ENCODE measurements at regions not wholly inside any gene's neighbourhood (a gene's known extent, or its start where the extent isn't known, plus 50 kb on each side); places are given as distances from the start of the nearest gene placed in this dataset.

DNA sequence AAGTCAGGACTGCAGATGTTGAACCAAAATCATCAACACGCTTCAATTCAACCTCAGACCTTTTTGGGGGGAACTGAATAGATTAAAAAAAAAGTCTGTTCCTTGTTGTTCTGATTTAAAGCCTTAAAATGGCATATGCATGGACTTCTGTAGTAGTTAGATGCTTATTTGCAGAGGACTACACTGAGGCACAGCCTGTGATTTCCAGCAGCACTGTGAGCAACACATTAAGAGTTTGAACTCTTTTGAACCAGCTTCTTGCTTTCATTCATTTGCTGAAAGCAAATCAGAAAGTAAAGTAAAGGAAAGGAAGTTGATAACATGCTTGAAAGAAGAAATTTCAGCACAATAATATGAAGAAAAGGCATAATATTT, 60.7 kb upstream of the DMAC1 start:
- H3K27me3 ChIP-seq, result no peaks in the 10 kb centered on the region
- H3K27ac ChIP-seq, result no peak overlapping the region
- no peaks in the 10 kb centered on the region for H3K4me1 ChIP-seq
- DNase-seq, result no peak
- intact Hi-C loops (cut with DNase I), result no loop called here
- no peak overlapping the region for H3K4me3 ChIP-seq
- no peak for ATAC-seq
- H3K9me3 ChIP-seq, result no peaks in the 10 kb centered on the region
- no peaks in the 10 kb centered on the region for H3K36me3 ChIP-seq
- TF ChIP-seq, protein P1, sequence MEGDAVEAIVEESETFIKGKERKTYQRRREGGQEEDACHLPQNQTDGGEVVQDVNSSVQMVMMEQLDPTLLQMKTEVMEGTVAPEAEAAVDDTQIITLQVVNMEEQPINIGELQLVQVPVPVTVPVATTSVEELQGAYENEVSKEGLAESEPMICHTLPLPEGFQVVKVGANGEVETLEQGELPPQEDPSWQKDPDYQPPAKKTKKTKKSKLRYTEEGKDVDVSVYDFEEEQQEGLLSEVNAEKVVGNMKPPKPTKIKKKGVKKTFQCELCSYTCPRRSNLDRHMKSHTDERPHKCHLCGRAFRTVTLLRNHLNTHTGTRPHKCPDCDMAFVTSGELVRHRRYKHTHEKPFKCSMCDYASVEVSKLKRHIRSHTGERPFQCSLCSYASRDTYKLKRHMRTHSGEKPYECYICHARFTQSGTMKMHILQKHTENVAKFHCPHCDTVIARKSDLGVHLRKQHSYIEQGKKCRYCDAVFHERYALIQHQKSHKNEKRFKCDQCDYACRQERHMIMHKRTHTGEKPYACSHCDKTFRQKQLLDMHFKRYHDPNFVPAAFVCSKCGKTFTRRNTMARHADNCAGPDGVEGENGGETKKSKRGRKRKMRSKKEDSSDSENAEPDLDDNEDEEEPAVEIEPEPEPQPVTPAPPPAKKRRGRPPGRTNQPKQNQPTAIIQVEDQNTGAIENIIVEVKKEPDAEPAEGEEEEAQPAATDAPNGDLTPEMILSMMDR (IDR thresholded peaks at IDR 0.05), result no peak

- no peaks in the 10 kb centered on the region for H3K9me3 ChIP-seq
- no peak overlapping the region for H3K4me3 ChIP-seq
- intact Hi-C loops (cut with DNase I), result no loop called here
- DNase-seq, result no peak
- no peaks in the 10 kb centered on the region for H3K36me3 ChIP-seq
- H3K4me1 ChIP-seq, result no peaks in the 10 kb centered on the region
- TF ChIP-seq, protein P1 (IDR thresholded peaks at IDR 0.05), result no peak
- no peak overlapping the region for H3K27ac ChIP-seq
- H3K27me3 ChIP-seq, result no peaks in the 10 kb centered on the region
- ATAC-seq, result no peak
Measured at GRCh38 chr9:7859701-7860334, 60.2 kb upstream of the DMAC1 start.

- DNase-seq, result no peak
- Histone ChIP-seq H3K27ac (no peak overlapping the region), H3K4me1 (no peaks in the 10 kb centered on the region), H3K36me3 (no peaks in the 10 kb centered on the region), H3K9me3 (no peaks in the 10 kb centered on the region), H3K4me3 (no peak overlapping the region), H3K27me3 (no peaks in the 10 kb centered on the region)
- intact Hi-C loops (cut with DNase I), result no loop called here
- no peak for ATAC-seq
- TF ChIP-seq, protein P1 (IDR thresholded peaks at IDR 0.05), result no peak
Measured at GRCh38 chr9:7858166-7858565, 58.6 kb upstream of the DMAC1 start.

DNA sequence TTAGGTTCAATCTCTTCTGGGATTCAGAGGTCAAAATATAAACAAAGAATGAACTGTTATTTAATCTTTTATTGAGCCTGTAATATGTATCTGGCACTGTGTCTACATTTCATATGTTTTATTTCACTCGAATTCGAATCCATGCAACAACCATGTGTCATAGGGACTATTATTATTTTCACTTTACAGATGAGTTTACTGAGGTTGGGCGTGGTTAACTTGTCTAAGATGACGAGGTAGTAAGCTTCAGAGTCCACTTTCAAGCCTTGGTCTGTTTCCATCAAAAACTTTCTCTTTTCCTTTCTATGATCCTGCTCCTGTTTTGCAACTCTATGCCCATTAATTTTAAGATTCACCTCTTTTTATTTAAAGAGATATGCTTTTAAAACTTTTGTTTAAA, 55.2 kb upstream of the DMAC1 start:
- H3K27me3 ChIP-seq, result no peaks in the 10 kb centered on the region
- H3K4me1 ChIP-seq, result no peaks in the 10 kb centered on the region
- H3K9me3 ChIP-seq, result no peaks in the 10 kb centered on the region
- intact Hi-C loops (cut with DNase I), result no loop called here
- no peak for ATAC-seq
- no peak for DNase-seq
- no peak overlapping the region for H3K27ac ChIP-seq
- H3K36me3 ChIP-seq, result no peaks in the 10 kb centered on the region
- no peak overlapping the region for H3K4me3 ChIP-seq
- TF ChIP-seq, protein P1 (IDR thresholded peaks at IDR 0.05), result no peak

Measured in left lung (tissue), 4 donors.